Bronchial epithelial cell (primary cell): ENCODE measurements at regions not wholly inside any gene's neighbourhood (a gene's known extent, or its start where the extent isn't known, plus 50 kb on each side); places are given as distances from the start of the nearest gene placed in this dataset.
A peak's percentile ranks its signal among the peaks of the same experiment; 100 is the strongest.

Experiments used
- DNase-seq: peaks from one replicate; pipeline ENCODE4 v3.0.0-alpha.2; 2010; ENCODE audit warnings: low read depth
- FAIRE-seq: peaks from 2 replicates; lab custom pipeline; 2011; peaks lifted over from hg19 to GRCh38; lab: Jason Lieb, UNC
- H3K27me3 ChIP-seq: 2 replicates; pipeline ENCODE4 v1.5.1; 2011; ENCODE audit warnings: low read length; ENCODE audit not compliant: control insufficient read depth, insufficient read depth
- H3K36me3 ChIP-seq: 2 replicates; pipeline ENCODE4 v1.5.1; 2011; ENCODE audit warnings: low read length; ENCODE audit not compliant: control insufficient read depth, insufficient read depth
- H3K4me3 ChIP-seq: 2 replicates; pipeline ENCODE4 v1.5.1; 2011; ENCODE audit warnings: mild to moderate bottlenecking, low read depth, low read length, control low read depth
- CTCF ChIP-seq: IDR thresholded peaks from 2 replicates; pipeline ENCODE4 v1.5.1; 2011; ENCODE audit warnings: mild to moderate bottlenecking, moderate library complexity, low read length, control low read depth, inconsistent platforms; ENCODE audit not compliant: insufficient read depth, severe bottlenecking

- DNase-seq (no peak), FAIRE-seq (no peak)
- no peaks in the 10 kb centered on the region for H3K27me3 ChIP-seq
- no peak overlapping the region for H3K4me3 ChIP-seq
- TF ChIP-seq CTCF: no peak
- no peaks in the 10 kb centered on the region for H3K36me3 ChIP-seq
Observed at GRCh38 chr2:180799141-180799540, 181.3 kb upstream of the UBE2E3 start.

- DNase-seq (peak; percentile 22), FAIRE-seq (no peak)
- Histone ChIP-seq H3K4me3 (no peak overlapping the region), H3K36me3 (no peaks in the 10 kb centered on the region), H3K27me3 (no peaks in the 10 kb centered on the region)
- no peak for TF ChIP-seq CTCF
Observed at GRCh38 chr2:180790891-180791290, 189.5 kb upstream of the UBE2E3 start.

- no peaks in the 10 kb centered on the region for H3K36me3 ChIP-seq
- peak; percentile 68 for DNase-seq
- TF ChIP-seq CTCF: no peak
- H3K4me3 ChIP-seq: no peak overlapping the region
- H3K27me3 ChIP-seq: no peaks in the 10 kb centered on the region
- FAIRE-seq: no peak
Observed at GRCh38 chr2:180787330-180787729, 193.1 kb upstream of the UBE2E3 start.

- peak; percentile 47 for FAIRE-seq
Observed at GRCh38 chr2:180781276-180781675, 199.1 kb upstream of the UBE2E3 start.

GRCh38 chr2:180778291-180778690 lies 202.1 kb upstream of the UBE2E3 start:
- FAIRE-seq (no peak), DNase-seq (peak; percentile 8)
- Histone ChIP-seq H3K27me3 (no peaks in the 10 kb centered on the region), H3K36me3 (no peaks in the 10 kb centered on the region), H3K4me3 (no peak overlapping the region)
- no peak for TF ChIP-seq CTCF

More at GRCh38 chr2:180781276-180781675, 199.1 kb upstream of the UBE2E3 start:
- Histone ChIP-seq H3K4me3 (no peak overlapping the region), H3K27me3 (no peaks in the 10 kb centered on the region), H3K36me3 (no peaks in the 10 kb centered on the region)
- no peak for TF ChIP-seq CTCF
- DNase-seq: no peak

- FAIRE-seq: no peak
- no peak for DNase-seq
- Histone ChIP-seq H3K36me3 (no peaks in the 10 kb centered on the region), H3K4me3 (no peak overlapping the region), H3K27me3 (no peaks in the 10 kb centered on the region)
- no peak for TF ChIP-seq CTCF
Observed at GRCh38 chr2:180776921-180777320, 203.5 kb upstream of the UBE2E3 start.
